Fibroblast of lung (primary cell): ENCODE measurements at regions not wholly inside any gene's neighbourhood (a gene's known extent, or its start where the extent isn't known, plus 50 kb on each side); places are given as distances from the start of the nearest gene placed in this dataset.

Source experiments
- DNase-seq, 2 donors: peaks; one replicate each; pipeline versions ENCODE4 v3.0.0 to v3.0.0-alpha.2; 2010; ENCODE audit warnings: low read depth in 2 of 2
- H2AFZ ChIP-seq: 2 replicates; pipeline ENCODE4 v1.5.1; 2012; ENCODE audit warnings: low read length, control low read depth, inconsistent platforms
- H3K27ac ChIP-seq: 2 replicates; pipeline ENCODE4 v1.5.1; 2011; ENCODE audit warnings: low read length, control low read depth; ENCODE audit not compliant: insufficient read depth
- H3K27me3 ChIP-seq: 2 replicates; pipeline ENCODE4 v1.5.1; 2011; ENCODE audit warnings: mild to moderate bottlenecking, low read length; ENCODE audit not compliant: control insufficient read depth, insufficient read depth
- H3K36me3 ChIP-seq: 2 replicates; pipeline ENCODE4 v1.5.1; 2011; ENCODE audit warnings: low read length; ENCODE audit not compliant: control insufficient read depth, insufficient read depth
- H3K4me1 ChIP-seq: 2 replicates; pipeline ENCODE4 v1.5.1; 2011; ENCODE audit warnings: low read length; ENCODE audit not compliant: control insufficient read depth, insufficient read depth; ENCODE audit errors: extremely low read depth
- H3K4me2 ChIP-seq: 2 replicates; pipeline ENCODE4 v1.5.1; 2011; ENCODE audit warnings: low read length, control low read depth; ENCODE audit not compliant: insufficient read depth; ENCODE audit errors: extremely low read depth
- H3K4me3 ChIP-seq, 4 experiments: fragments of 200-600 bp in 1 of 4; sonication (generic) in 1 of 4; replicated peaks in 1 of 4; 2 replicates each; pipeline ENCODE4 v1.5.1; 2011 to 2016; ENCODE audit warnings: low read length in 4 of 4, low read depth in 3 of 4, mild to moderate bottlenecking in 3 of 4, control low read depth in 2 of 4, inconsistent platforms in 1 of 4, mixed read lengths in 1 of 4; ENCODE audit not compliant: insufficient read depth in 1 of 4; ENCODE audit errors: control extremely low read depth in 1 of 4
- H3K79me2 ChIP-seq: 2 replicates; pipeline ENCODE4 v1.5.1; 2012; ENCODE audit warnings: mild to moderate bottlenecking, low read length, inconsistent platforms; ENCODE audit not compliant: control insufficient read depth, insufficient read depth
- H3K9ac ChIP-seq: 2 replicates; pipeline ENCODE4 v1.5.1; 2011; ENCODE audit warnings: mild to moderate bottlenecking, low read length, control low read depth; ENCODE audit not compliant: insufficient read depth
- H3K9me3 ChIP-seq: 2 replicates; pipeline ENCODE4 v1.5.1; 2012; ENCODE audit warnings: low read depth, low read length; ENCODE audit not compliant: control insufficient read depth, insufficient read depth
- H4K20me1 ChIP-seq: 2 replicates; pipeline ENCODE4 v1.5.1; 2011; ENCODE audit warnings: low read length; ENCODE audit not compliant: control insufficient read depth, insufficient read depth; ENCODE audit errors: extremely low read depth
- CTCF ChIP-seq, 2 donors: IDR thresholded peaks in 1 of 2; conservative IDR thresholded peaks in 1 of 2; 1 replicate in 1 of 2; 2 replicates in 1 of 2; pipeline ENCODE4 v1.5.1; 2011 to 2012; ENCODE audit warnings: low read length in 2 of 2, control low read depth in 1 of 2, inconsistent platforms in 1 of 2, low read depth in 1 of 2, mild to moderate bottlenecking in 1 of 2
- EZH2 ChIP-seq: IDR thresholded peaks from 2 replicates; pipeline ENCODE4 v1.5.1; 2012; ENCODE audit warnings: low read length, control low read depth, mild to moderate bottlenecking; ENCODE audit errors: missing control alignments

- H3K4me2 ChIP-seq, result no peak overlapping the region
- H3K79me2 ChIP-seq, result no peaks in the 10 kb centered on the region
- no peak overlapping the region for H2AFZ ChIP-seq
- no peaks in the 10 kb centered on the region for H3K36me3 ChIP-seq
- no peak for DNase-seq
- no peaks in the 10 kb centered on the region for H3K27me3 ChIP-seq
- no peaks in the 10 kb centered on the region for H3K9me3 ChIP-seq
- no peak overlapping the region for H3K9ac ChIP-seq
- no peak overlapping the region for H3K4me3 ChIP-seq
- no peaks in the 10 kb centered on the region for H4K20me1 ChIP-seq
- no peak overlapping the region for H3K27ac ChIP-seq
- H3K4me1 ChIP-seq, result no peaks in the 10 kb centered on the region
- TF ChIP-seq CTCF (conservative IDR thresholded peaks at IDR 0.05 in 1 of 2, IDR thresholded peaks at IDR 0.05 in 1 of 2; ENCODE audit: low read depth in 1 of 2, low read length in 2 of 2) (no peak), EZH2 (no peak)
Observed at GRCh38 chr6:98274691-98275090, 559.7 kb upstream of the POU3F2 start.

GRCh38 chr6:98280492-98280891, 553.9 kb upstream of the POU3F2 start:
- Histone ChIP-seq H2AFZ (no peak overlapping the region), H3K79me2 (no peaks in the 10 kb centered on the region), H4K20me1 (no peaks in the 10 kb centered on the region), H3K4me1 (no peaks in the 10 kb centered on the region), H3K4me3 (no peak overlapping the region), H3K27ac (no peak overlapping the region), H3K4me2 (no peak overlapping the region), H3K9me3 (no peaks in the 10 kb centered on the region), H3K27me3 (no peaks in the 10 kb centered on the region), H3K36me3 (no peaks in the 10 kb centered on the region), H3K9ac (no peak overlapping the region)
- TF ChIP-seq CTCF (conservative IDR thresholded peaks at IDR 0.05 in 1 of 2, IDR thresholded peaks at IDR 0.05 in 1 of 2; ENCODE audit: low read depth in 1 of 2, low read length in 2 of 2) (no peak), EZH2 (no peak)
- DNase-seq, result no peak

GRCh38 chr6:98286620-98287019, 547.8 kb upstream of the POU3F2 start:
- TF ChIP-seq CTCF (conservative IDR thresholded peaks at IDR 0.05 in 1 of 2, IDR thresholded peaks at IDR 0.05 in 1 of 2; ENCODE audit: low read depth in 1 of 2, low read length in 2 of 2) (no peak), EZH2 (no peak)
- Histone ChIP-seq H3K27me3 (no peaks in the 10 kb centered on the region), H3K9me3 (no peaks in the 10 kb centered on the region), H3K4me2 (no peak overlapping the region), H3K4me1 (no peaks in the 10 kb centered on the region), H2AFZ (no peak overlapping the region), H3K79me2 (no peaks in the 10 kb centered on the region), H3K4me3 (no peak overlapping the region), H3K36me3 (no peaks in the 10 kb centered on the region), H3K9ac (no peak overlapping the region), H3K27ac (no peak overlapping the region), H4K20me1 (no peaks in the 10 kb centered on the region)
- DNase-seq, result no peak
